ENCODE measurements at regions not wholly inside any gene's neighbourhood (a gene's known extent, or its start where the extent isn't known, plus 50 kb on each side); places are given as distances from the start of the nearest gene placed in this dataset.
A peak's percentile ranks its signal among the peaks of the same experiment; 100 is the strongest.

DNA sequence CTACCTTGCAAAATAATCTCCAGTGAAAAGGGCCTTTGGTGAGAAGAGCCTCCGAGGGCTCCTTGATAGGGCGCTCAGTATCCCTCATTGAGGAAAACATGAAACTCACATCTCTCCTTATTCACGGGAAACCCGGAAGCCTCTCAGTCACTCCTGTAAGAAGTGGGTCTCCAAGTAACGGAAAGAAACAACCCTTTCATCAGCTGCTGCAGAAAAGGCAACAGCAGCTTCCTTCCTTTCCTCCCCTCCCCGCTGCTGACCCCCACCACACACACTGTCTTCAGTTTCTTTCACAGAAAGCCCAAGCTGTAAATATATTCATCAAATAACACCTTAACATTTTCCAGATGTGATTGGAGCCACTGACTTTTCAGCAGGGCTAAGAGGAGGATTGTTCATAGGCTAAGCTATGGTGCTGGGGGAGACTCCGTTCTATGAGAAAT, 81.4 kb downstream of the C9orf152 start:
- H3K4me1 ChIP-seq, result peaks cover 18% of the 10 kb centered on the region
- no peaks in the 10 kb centered on the region for H3K27me3 ChIP-seq (ENCODE audit: control insufficient read depth, insufficient read depth, low read length)
- peaks cover 4% of the 10 kb centered on the region for H3K79me2 ChIP-seq
- H3K4me2 ChIP-seq (ENCODE audit: low read length), result peak overlapping the region; percentile 7
- TF ChIP-seq, protein P1, sequence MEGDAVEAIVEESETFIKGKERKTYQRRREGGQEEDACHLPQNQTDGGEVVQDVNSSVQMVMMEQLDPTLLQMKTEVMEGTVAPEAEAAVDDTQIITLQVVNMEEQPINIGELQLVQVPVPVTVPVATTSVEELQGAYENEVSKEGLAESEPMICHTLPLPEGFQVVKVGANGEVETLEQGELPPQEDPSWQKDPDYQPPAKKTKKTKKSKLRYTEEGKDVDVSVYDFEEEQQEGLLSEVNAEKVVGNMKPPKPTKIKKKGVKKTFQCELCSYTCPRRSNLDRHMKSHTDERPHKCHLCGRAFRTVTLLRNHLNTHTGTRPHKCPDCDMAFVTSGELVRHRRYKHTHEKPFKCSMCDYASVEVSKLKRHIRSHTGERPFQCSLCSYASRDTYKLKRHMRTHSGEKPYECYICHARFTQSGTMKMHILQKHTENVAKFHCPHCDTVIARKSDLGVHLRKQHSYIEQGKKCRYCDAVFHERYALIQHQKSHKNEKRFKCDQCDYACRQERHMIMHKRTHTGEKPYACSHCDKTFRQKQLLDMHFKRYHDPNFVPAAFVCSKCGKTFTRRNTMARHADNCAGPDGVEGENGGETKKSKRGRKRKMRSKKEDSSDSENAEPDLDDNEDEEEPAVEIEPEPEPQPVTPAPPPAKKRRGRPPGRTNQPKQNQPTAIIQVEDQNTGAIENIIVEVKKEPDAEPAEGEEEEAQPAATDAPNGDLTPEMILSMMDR (IDR thresholded peaks at IDR 0.05), result no peak
- H3K36me3 ChIP-seq (ENCODE audit: control insufficient read depth, insufficient read depth, low read length), result no peaks in the 10 kb centered on the region
- no peak overlapping the region for H3K4me3 ChIP-seq (ENCODE audit: low read depth, low read length)
- no peaks in the 10 kb centered on the region for H3K9me3 ChIP-seq (ENCODE audit: control insufficient read depth, low read length)
- H3K27ac ChIP-seq, result peak overlapping the region; percentile 72
- H3K9ac ChIP-seq, result no peak overlapping the region
- H2AFZ ChIP-seq, result no peak overlapping the region

- no peak overlapping the region for H3K4me3 ChIP-seq (ENCODE audit: low read depth, low read length)
- TF ChIP-seq, protein P1 (IDR thresholded peaks at IDR 0.05), result no peak
- H3K9ac ChIP-seq, result no peak overlapping the region
Observed at GRCh38 chr9:110126986-110127864, 80.7 kb downstream of the C9orf152 start.

GRCh38 chr9:110128664-110129329, 79.2 kb downstream of the C9orf152 start:
- TF ChIP-seq, protein P1 (IDR thresholded peaks at IDR 0.05), result no peak
- H3K4me1 ChIP-seq, result peaks cover 24% of the 10 kb centered on the region

More at GRCh38 chr9:110126986-110127864, 80.7 kb downstream of the C9orf152 start:
- Histone ChIP-seq H3K9me3 (ENCODE audit: control insufficient read depth, low read length) (no peaks in the 10 kb centered on the region), H3K36me3 (ENCODE audit: control insufficient read depth, insufficient read depth, low read length) (no peaks in the 10 kb centered on the region), H3K27me3 (ENCODE audit: control insufficient read depth, insufficient read depth, low read length) (no peaks in the 10 kb centered on the region), H3K79me2 (peaks cover 4% of the 10 kb centered on the region), H3K4me2 (ENCODE audit: low read length) (no peak overlapping the region), H3K4me1 (peaks cover 22% of the 10 kb centered on the region), H3K27ac (peak overlapping the region; percentile 72), H2AFZ (no peak overlapping the region)

DNA sequence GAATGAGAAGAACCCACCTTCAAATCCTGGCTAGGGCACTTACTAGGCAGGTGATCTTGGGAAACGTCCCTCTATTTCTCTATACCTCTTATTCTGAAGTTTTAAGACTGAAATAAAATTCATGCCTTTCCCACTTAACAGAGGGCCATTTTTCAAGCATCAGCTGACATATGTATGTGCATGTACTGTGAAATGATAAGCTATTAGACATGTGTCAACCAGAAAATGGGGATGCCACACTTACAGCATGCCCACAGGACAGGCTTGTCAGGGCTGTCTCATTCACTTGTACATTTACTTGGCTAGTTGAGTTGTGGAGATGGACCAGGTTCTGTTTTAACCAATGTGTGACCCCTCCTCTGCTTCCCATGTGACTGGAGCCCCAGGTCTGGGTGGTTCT, 78.5 kb downstream of the C9orf152 start:
- Histone ChIP-seq H3K4me2 (ENCODE audit: low read length) (no peak overlapping the region), H3K79me2 (no peaks in the 10 kb centered on the region), H3K9ac (no peak overlapping the region), H3K4me3 (ENCODE audit: low read depth, low read length) (no peak overlapping the region), H3K4me1 (peaks cover 23% of the 10 kb centered on the region), H3K27me3 (ENCODE audit: control insufficient read depth, insufficient read depth, low read length) (no peaks in the 10 kb centered on the region), H3K27ac (no peak overlapping the region), H3K9me3 (ENCODE audit: control insufficient read depth, low read length) (no peaks in the 10 kb centered on the region), H3K36me3 (ENCODE audit: control insufficient read depth, insufficient read depth, low read length) (no peaks in the 10 kb centered on the region), H2AFZ (no peak overlapping the region)
- TF ChIP-seq, protein P1 (IDR thresholded peaks at IDR 0.05), result no peak

More at GRCh38 chr9:110128664-110129329, 79.2 kb downstream of the C9orf152 start:
- Histone ChIP-seq H3K79me2 (no peaks in the 10 kb centered on the region), H3K4me2 (ENCODE audit: low read length) (no peak overlapping the region), H3K27me3 (ENCODE audit: control insufficient read depth, insufficient read depth, low read length) (no peaks in the 10 kb centered on the region), H3K9ac (no peak overlapping the region), H3K27ac (peak overlapping the region; percentile 72), H2AFZ (no peak overlapping the region), H3K36me3 (ENCODE audit: control insufficient read depth, insufficient read depth, low read length) (no peaks in the 10 kb centered on the region), H3K9me3 (ENCODE audit: control insufficient read depth, low read length) (no peaks in the 10 kb centered on the region), H3K4me3 (ENCODE audit: low read depth, low read length) (no peak overlapping the region)

All from parathyroid adenoma (tissue), 2 donors.